Central memory CD8-positive, alpha-beta T cell (primary cell): ENCODE measurements at regions not wholly inside any gene's neighbourhood (a gene's known extent, or its start where the extent isn't known, plus 50 kb on each side); places are given as distances from the start of the nearest gene placed in this dataset.

Source experiments
- ATAC-seq: fragments of 150-1000 bp; cut with Tn5 transposase; replicated peaks from 2 replicates; pipeline ENCODE4 v1.10.0; 2022; ENCODE audit warnings: mild to moderate bottlenecking, moderate FRiP score, moderate number of reproducible peaks; ENCODE audit not compliant: poor library complexity, severe bottlenecking; ENCODE audit errors: extremely low read depth
- DNase-seq, 2 donors: peaks; one replicate each; pipeline ENCODE4 v3.0.0; 2021; ENCODE audit warnings: low spot score in 2 of 2
- H3K27ac Mint-ChIP-seq: one replicate; pipeline ENCODE4 v1.8.0; 2022; ENCODE audit warnings: low read depth, mild to moderate bottlenecking, moderate library complexity, mixed read lengths
- H3K27me3 Mint-ChIP-seq: one replicate; pipeline ENCODE4 v1.8.0; 2022; ENCODE audit warnings: mixed read lengths
- H3K36me3 Mint-ChIP-seq: one replicate; pipeline ENCODE4 v1.8.0; 2022; ENCODE audit warnings: mild to moderate bottlenecking, moderate library complexity, mixed read lengths; ENCODE audit not compliant: insufficient read depth
- H3K4me1 Mint-ChIP-seq: one replicate; pipeline ENCODE4 v1.8.0; 2022; ENCODE audit warnings: mixed read lengths
- H3K4me3 Mint-ChIP-seq: one replicate; pipeline ENCODE4 v1.8.0; 2022; ENCODE audit warnings: mild to moderate bottlenecking, moderate library complexity, mixed read lengths
- H3K9me3 Mint-ChIP-seq: one replicate; pipeline ENCODE4 v1.8.0; 2022; ENCODE audit warnings: mixed read lengths

DNA sequence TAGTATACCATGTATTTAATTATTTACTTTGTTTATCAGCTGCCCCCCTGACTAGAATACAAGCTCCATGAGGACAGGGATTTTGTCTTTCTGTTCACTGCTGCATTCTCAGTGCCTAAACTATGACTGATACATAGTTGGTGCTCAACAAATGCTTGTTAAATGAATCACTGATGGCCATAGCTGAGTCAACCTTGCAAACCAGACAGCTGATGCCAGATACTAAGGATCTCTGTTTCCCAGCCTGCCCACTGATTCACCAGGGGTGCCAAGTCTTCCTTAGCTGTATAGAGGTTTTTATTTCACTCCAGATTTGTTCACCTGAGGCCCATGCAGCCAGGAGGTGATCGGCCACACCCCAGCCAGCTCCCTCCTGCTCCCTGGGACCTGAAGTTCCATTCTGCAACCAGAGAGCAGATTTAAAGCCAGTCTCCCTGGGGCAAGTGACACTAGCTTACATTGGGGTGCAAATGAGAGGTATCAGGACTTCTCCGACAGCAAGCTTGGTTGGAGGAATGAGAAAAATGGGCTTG, 92.2 kb downstream of the C1QL2 start:
- ATAC-seq = no peak
- no peak overlapping the region for H3K27ac Mint-ChIP-seq
- no peaks in the 10 kb centered on the region for H3K4me1 Mint-ChIP-seq

DNA sequence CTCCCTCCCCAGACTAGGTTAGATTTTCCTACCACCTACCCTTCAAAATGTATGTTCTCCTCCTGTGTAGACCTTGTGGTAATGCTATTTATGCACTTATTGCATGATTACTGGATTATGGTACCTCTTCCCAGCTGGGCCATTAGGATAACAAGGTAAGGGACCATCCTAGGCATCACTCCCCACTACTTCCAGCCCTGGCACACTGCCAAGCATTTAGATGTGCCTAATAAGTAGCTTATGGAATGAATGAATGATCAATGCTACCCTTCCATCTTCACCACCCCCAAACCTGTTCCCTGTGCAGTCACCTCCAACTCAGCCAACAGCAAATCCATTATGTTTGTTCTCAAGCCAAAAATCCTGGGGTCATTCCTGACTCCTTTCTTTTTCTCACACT, 93.4 kb downstream of the C1QL2 start:
- Mint-ChIP-seq H3K4me1 (no peaks in the 10 kb centered on the region), H3K27ac (no peak overlapping the region), H3K27me3 (no peaks in the 10 kb centered on the region), H3K9me3 (no peaks in the 10 kb centered on the region), H3K36me3 (no peaks in the 10 kb centered on the region), H3K4me3 (no peak overlapping the region)
- DNase-seq (no peak), ATAC-seq (no peak)

More for the DNA sequence above, 92.2 kb downstream of the C1QL2 start:
- no peaks in the 10 kb centered on the region for H3K27me3 Mint-ChIP-seq
- H3K36me3 Mint-ChIP-seq = no peaks in the 10 kb centered on the region
- DNase-seq = no peak
- no peaks in the 10 kb centered on the region for H3K9me3 Mint-ChIP-seq
- no peak overlapping the region for H3K4me3 Mint-ChIP-seq

DNA sequence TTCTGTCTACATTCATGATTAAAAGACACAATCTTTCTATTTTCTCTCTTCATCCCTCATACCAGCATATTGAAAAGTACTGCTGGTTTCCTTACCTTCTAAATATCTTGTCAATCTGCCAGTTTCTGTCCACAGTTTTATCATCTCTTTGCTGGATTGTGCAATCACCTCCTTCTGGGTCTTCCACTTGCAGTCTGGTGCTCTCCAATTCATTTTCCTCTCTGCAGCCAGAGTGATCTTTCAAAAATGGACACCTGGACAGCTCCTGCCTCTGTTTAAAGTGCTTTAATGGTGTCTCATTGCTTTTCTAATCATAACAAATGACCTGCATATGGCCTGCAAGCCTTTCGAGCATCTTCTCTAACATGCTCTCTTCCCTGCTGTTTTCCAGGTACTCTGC, 94.0 kb downstream of the C1QL2 start:
- Mint-ChIP-seq H3K9me3 (no peaks in the 10 kb centered on the region), H3K27me3 (no peaks in the 10 kb centered on the region)
- no peak for ATAC-seq

DNA sequence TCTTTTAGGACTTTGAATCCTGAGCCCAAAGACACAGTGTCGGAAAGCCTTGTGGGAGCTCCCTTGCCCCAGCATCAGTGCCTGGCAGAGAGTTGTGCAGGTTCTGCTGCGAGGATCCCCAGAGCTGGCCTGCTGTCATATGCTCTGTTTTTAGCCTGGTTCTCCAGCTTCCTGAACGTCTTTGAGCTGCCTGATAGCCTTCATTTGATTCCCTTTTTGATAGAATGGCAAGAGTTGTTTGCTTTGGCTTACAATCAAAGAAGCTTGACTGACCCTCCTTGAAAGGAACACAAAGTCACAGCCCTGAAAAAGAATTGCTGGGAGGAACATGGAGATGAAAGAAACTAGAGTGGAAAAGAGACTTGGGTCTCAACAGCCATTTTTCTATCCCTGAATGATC, 95.4 kb downstream of the C1QL2 start:
- no peak overlapping the region for H3K4me3 Mint-ChIP-seq
- no peaks in the 10 kb centered on the region for H3K36me3 Mint-ChIP-seq
- ATAC-seq (no peak), DNase-seq (no peak)
- H3K9me3 Mint-ChIP-seq = no peaks in the 10 kb centered on the region
- no peaks in the 10 kb centered on the region for H3K4me1 Mint-ChIP-seq
- no peaks in the 10 kb centered on the region for H3K27me3 Mint-ChIP-seq
- no peak overlapping the region for H3K27ac Mint-ChIP-seq

More for the DNA sequence above, 94.0 kb downstream of the C1QL2 start:
- Mint-ChIP-seq H3K27ac (no peak overlapping the region), H3K36me3 (no peaks in the 10 kb centered on the region), H3K4me3 (no peak overlapping the region), H3K4me1 (no peaks in the 10 kb centered on the region)
- no peak for DNase-seq

DNA sequence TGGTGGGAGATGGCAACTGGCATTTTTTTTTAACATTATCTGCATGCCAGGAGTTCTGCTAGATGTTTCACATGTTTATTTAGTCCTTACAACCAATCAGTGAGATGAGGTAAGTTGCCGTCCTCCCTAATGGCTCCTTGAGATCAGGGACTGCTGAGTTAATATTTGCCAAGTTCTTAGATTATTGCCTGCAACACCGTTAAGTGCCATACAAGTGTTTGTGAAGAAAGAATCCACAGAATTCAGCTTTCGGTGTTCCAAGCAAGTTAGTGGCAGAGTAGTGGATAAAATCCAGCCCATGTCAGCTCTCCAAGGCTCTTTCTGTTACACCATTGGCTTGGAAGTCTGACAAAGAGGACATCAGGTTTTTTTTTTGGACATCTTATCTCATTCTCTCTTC, 95.9 kb downstream of the C1QL2 start:
- H3K4me1 Mint-ChIP-seq = no peaks in the 10 kb centered on the region
- no peaks in the 10 kb centered on the region for H3K36me3 Mint-ChIP-seq
- no peak overlapping the region for H3K27ac Mint-ChIP-seq
- no peaks in the 10 kb centered on the region for H3K9me3 Mint-ChIP-seq
- no peak for ATAC-seq
- DNase-seq = no peak
- no peak overlapping the region for H3K4me3 Mint-ChIP-seq
- H3K27me3 Mint-ChIP-seq = no peaks in the 10 kb centered on the region

DNA sequence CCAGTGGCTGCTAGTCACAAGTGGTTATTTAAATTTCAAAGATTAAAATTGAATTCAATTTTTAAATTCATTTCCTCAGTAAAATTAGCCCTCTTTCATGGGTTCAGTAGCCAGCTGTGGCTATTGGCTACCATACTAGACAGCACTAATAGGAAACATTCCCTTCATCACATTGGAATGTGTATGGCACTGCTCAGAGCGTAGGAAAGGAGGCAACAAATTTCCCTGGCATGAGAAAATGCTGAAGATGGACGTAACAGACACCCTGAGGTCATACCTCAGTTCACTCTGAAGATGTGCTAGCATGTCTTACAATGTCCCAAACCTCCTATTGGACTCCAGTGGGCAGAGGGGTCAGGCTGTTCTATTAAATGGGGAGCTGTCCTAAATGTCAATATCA, 96.4 kb downstream of the C1QL2 start:
- H3K9me3 Mint-ChIP-seq = no peaks in the 10 kb centered on the region
- H3K36me3 Mint-ChIP-seq = no peaks in the 10 kb centered on the region
- no peaks in the 10 kb centered on the region for H3K27me3 Mint-ChIP-seq
- no peak for DNase-seq
- no peak overlapping the region for H3K27ac Mint-ChIP-seq
- ATAC-seq = no peak
- no peak overlapping the region for H3K4me3 Mint-ChIP-seq
- no peaks in the 10 kb centered on the region for H3K4me1 Mint-ChIP-seq

DNA sequence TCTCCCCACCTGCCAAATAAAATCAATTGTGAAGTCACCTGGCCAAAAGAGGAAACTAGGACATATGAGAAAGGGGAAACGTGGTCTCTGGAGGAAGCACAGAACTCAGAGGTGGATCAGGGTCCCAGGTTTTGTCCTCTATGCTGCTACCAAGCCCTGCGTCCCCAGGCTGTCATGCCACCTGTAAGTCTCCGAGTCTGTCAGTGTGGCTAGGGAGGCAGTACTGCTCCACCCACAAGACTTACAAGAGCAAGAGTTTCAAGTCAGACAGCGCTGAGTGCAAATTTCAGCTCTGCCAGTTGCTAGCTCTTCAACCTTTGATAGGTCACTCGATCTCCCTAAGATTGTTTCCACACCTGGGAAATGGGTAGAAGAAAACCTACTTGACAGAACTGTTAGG, 98.6 kb downstream of the C1QL2 start:
- H3K9me3 Mint-ChIP-seq = no peaks in the 10 kb centered on the region
- DNase-seq = no peak
- H3K36me3 Mint-ChIP-seq = no peaks in the 10 kb centered on the region
- no peak overlapping the region for H3K27ac Mint-ChIP-seq
- H3K4me3 Mint-ChIP-seq = no peak overlapping the region
- H3K4me1 Mint-ChIP-seq = no peaks in the 10 kb centered on the region
- no peak for ATAC-seq
- H3K27me3 Mint-ChIP-seq = no peaks in the 10 kb centered on the region

DNA sequence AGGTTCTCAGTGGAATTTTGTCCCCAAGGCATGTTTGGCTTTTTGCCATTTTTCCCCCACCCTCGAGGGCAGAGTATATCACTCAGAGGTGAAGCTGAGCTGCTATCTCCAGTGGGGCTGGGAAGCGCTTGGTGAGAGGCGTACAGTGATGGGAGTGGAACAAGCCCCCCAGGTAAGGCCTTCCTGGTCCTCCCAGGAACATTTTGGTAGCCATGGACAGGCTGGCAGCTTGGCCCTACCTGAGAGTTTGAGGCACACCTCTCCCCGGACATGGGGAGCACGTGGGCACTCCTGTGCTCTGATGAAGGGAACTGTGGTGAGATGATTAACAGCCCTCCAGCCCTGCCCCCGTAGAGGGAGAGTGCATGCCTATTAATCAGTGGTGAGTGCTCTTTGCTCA, 99.3 kb downstream of the C1QL2 start:
- DNase-seq (no peak), ATAC-seq (no peak)
- Mint-ChIP-seq H3K27ac (peak overlapping the region; percentile 41), H3K9me3 (no peaks in the 10 kb centered on the region), H3K4me1 (no peaks in the 10 kb centered on the region), H3K27me3 (no peaks in the 10 kb centered on the region), H3K4me3 (no peak overlapping the region), H3K36me3 (no peaks in the 10 kb centered on the region)

DNA sequence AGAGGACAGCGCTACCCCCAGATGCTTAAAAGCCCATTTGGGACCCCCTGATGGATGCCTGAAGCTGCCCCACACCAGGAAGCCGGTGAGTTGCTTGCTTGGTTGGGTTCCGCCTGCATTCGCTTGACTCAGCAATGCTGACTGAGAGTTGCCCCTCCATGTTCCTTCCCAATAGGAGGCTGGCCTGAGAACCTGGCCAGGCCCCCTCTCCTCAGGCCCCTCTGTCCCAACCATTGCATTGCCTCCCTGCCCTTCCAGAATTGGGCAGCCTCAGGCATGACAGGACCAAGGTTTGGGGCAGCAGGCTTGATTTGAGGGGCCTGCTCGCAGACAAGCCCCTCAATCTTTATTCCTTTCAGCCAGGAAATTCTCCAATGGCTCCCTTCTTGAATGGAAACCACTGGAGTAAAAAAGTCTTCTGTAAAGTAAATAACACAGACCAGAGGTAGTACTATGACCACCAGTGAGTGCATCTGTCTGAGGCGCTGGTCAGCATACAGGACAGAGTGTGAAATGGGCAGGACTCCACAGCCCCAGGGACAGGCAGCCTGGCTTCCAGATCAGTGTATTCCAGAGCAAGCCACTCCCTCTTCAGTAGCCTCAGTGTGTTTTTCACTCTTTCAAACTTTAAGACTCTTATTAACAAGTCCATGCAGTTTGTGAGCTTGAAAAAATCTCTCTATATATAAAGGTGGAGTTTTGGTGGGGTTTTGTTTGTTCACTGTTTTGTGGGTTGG, 104.7 kb downstream of the C1QL2 start:
- Mint-ChIP-seq H3K4me1 (no peaks in the 10 kb centered on the region), H3K9me3 (no peaks in the 10 kb centered on the region), H3K4me3 (no peak overlapping the region), H3K27ac (no peak overlapping the region), H3K27me3 (peaks cover 29% of the 10 kb centered on the region), H3K36me3 (no peaks in the 10 kb centered on the region)
- DNase-seq (no peak), ATAC-seq (no peak)

DNA sequence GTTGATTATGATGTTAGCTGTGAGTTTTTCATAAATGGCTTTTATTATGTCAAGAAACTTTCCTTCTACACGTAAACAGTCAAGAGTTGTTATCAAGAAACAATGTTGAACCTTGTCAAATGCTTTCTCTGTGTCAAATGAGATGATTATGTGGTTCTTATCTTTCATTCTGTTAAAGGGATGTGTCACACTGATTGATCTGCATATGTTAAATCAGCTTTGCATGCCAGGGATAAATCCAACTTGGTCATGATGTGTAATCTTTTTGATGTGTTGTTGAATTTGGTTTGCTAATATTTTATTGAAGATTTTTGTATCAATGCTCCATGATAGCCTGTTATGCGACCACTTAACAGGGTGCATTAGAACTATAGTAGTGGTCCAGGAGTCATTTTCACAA, 107.3 kb downstream of the C1QL2 start:
- DNase-seq = no peak
- Mint-ChIP-seq H3K36me3 (no peaks in the 10 kb centered on the region), H3K9me3 (no peaks in the 10 kb centered on the region), H3K27me3 (peaks cover 55% of the 10 kb centered on the region), H3K4me1 (no peaks in the 10 kb centered on the region), H3K4me3 (no peak overlapping the region), H3K27ac (no peak overlapping the region)
- ATAC-seq = no peak

DNA sequence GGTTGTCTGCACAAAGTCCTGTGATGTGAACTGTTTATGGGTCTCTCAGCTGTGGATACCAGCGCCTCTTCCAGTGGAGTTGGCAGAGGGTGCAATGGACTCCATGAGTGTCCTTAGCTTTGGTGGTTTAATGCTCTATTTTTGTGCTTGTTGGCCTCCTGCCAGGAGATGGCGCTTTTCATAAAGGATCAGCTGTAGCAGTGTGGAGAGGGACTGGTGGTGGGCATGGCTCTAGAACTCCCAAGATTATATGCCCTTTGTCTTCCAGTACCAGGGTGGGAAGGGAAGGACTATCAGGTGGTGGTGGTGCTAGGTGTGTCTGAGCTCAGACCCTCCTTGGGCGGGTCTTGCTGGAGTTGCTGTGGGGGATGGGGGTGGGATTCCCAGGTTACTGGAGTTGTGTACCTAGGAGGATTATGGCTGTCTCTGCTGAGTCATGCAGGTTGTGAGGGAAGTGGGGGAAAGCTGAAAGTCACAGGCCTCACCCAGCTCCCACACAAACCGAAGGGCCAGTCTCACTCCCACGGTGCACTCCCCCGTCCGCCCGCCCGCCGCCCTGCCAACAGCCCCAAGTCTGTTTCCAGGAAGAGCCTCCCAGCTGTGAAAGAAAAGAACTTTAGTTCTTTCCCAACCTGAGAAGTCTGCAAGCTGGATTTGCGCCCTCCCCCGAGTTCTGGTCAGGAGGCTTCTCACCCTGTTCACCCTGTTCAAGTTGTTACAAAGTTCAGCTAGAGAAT, 108.1 kb downstream of the MARCO start:
- Mint-ChIP-seq H3K36me3 (no peaks in the 10 kb centered on the region), H3K27ac (no peak overlapping the region)
- no peak for ATAC-seq

More for the DNA sequence above, 108.1 kb downstream of the MARCO start:
- H3K27me3 Mint-ChIP-seq = peaks cover 62% of the 10 kb centered on the region
- DNase-seq = no peak
- no peak overlapping the region for H3K4me3 Mint-ChIP-seq
- no peaks in the 10 kb centered on the region for H3K4me1 Mint-ChIP-seq
- H3K9me3 Mint-ChIP-seq = no peaks in the 10 kb centered on the region
